ENCODE measurements at regions not wholly inside any gene's neighbourhood (a gene's known extent, or its start where the extent isn't known, plus 50 kb on each side); places are given as distances from the start of the nearest gene placed in this dataset.

- RAD21 ChIA-PET (ENCODE audit: low non-redundant PET in 1 of 2, low total read pairs in 2 of 2, uncharacterized antibody in 2 of 2, unreplicated experiment in 2 of 2) = no interaction called here
- H3K9me2 ChIP-seq (ENCODE audit: insufficient read depth) = no peaks in the 10 kb centered on the region
These were observed 1056.0 kb downstream of the TBC1D22A start for GRCh38 chr22:47818496-47818895.

More at GRCh38 chr22:47818496-47818895, 1056.0 kb downstream of the TBC1D22A start:
- Histone ChIP-seq H3K4me1 (ENCODE audit: control insufficient read depth in 1 of 2, insufficient read depth in 2 of 2, low read length in 2 of 2) (no peaks in the 10 kb centered on the region), H3K27me3 (ENCODE audit: insufficient read depth, low read length) (no peaks in the 10 kb centered on the region), H4K20me1 (ENCODE audit: insufficient read depth) (no peaks in the 10 kb centered on the region), H2AFZ (ENCODE audit: low read depth, low read length, poor library complexity, severe bottlenecking) (no peak overlapping the region), H3K9me3 (ENCODE audit: control insufficient read depth in 1 of 2, insufficient read depth in 1 of 2, low read depth in 1 of 2, low read length in 2 of 2) (peaks cover 0 to 8% of the 10 kb centered on the region in 2 experiments; a peak in 1 of 4 replicates), H3K9ac (ENCODE audit: low read length) (no peak overlapping the region), H3K79me2 (ENCODE audit: insufficient read depth, low read length) (no peaks in the 10 kb centered on the region), H3K36me3 (ENCODE audit: control insufficient read depth in 1 of 2, insufficient read depth in 2 of 2, low read length in 2 of 2) (no peaks in the 10 kb centered on the region; a peak in 1 of 4 replicates), H3K4me2 (ENCODE audit: low read length) (no peak overlapping the region), H3K27ac (ENCODE audit: low read depth, low read length) (no peak overlapping the region), H3K4me3 (replicated peaks in 1 of 2; ENCODE audit: low read depth in 1 of 2, low read length in 2 of 2) (no peak overlapping the region)
- ChIA-PET POLR2A (no interaction called here), CTCF (no interaction called here)
- ATAC-seq (no peak), DNase-seq (ENCODE audit: low read depth, low spot score) (no peak)
- TF ChIP-seq TCF7L2 (IDR thresholded peaks at IDR 0.05; ENCODE audit: borderline replicate concordance, extremely low read depth, insufficient read depth, insufficient read length) = no peak
- no peak for TF ChIP-seq CBX3 (IDR thresholded peaks at IDR 0.05; ENCODE audit: low read depth)
- no peak for TF ChIP-seq ELF1 (IDR thresholded peaks at IDR 0.05; ENCODE audit: borderline replicate concordance, low read depth)
- no peak for TF ChIP-seq POLR2A (IDR thresholded peaks at IDR 0.05; ENCODE audit: borderline replicate concordance, extremely low read depth, insufficient read depth, insufficient read length)
- no peak for TF ChIP-seq RAD21 (IDR thresholded peaks at IDR 0.05; ENCODE audit: low read depth)
- TF ChIP-seq EZH2phosphoT487 (IDR thresholded peaks at IDR 0.05; ENCODE audit: borderline replicate concordance) = no peak
- no peak for TF ChIP-seq ZFX (IDR thresholded peaks at IDR 0.05)
- no peak for TF ChIP-seq MAX (IDR thresholded peaks at IDR 0.05)
- no peak for TF ChIP-seq ATF3 (IDR thresholded peaks at IDR 0.05)
- TF ChIP-seq YY1 (IDR thresholded peaks at IDR 0.05; ENCODE audit: extremely low read depth, insufficient replicate concordance, low read depth, low read length) = no peak
- TF ChIP-seq SP1 (IDR thresholded peaks at IDR 0.05; ENCODE audit: low read depth) = no peak
- TF ChIP-seq ZBTB33 (IDR thresholded peaks at IDR 0.05; ENCODE audit: extremely low read depth, insufficient replicate concordance, low read length) = no peak
- TF ChIP-seq JUND (IDR thresholded peaks at IDR 0.05) = no peak
- TF ChIP-seq EZH2 (IDR thresholded peaks at IDR 0.05) = no peak
- TF ChIP-seq EGR1 (IDR thresholded peaks at IDR 0.05; ENCODE audit: low read depth) = no peak
- TF ChIP-seq CTCF (IDR thresholded peaks at IDR 0.05 in 2 of 3, conservative IDR thresholded peaks at IDR 0.05 in 1 of 3; ENCODE audit: borderline replicate concordance in 1 of 3, insufficient read depth in 1 of 3, low read depth in 2 of 3, low read length in 2 of 3) = no peak
- no TSS peak for BruUV-seq (replicated peaks)
- intact Hi-C loops (cut with micrococcal nuclease) = no loop called here
